Right atrium auricular region (tissue), 2 donors: ENCODE measurements at regions not wholly inside any gene's neighbourhood (a gene's known extent, or its start where the extent isn't known, plus 50 kb on each side); places are given as distances from the start of the nearest gene placed in this dataset.

Source experiments
- DNase-seq: peaks from one replicate; pipeline ENCODE4 v3.0.0-alpha.2; 2019; ENCODE audit warnings: low spot score
- H3K27ac ChIP-seq, 2 donors: fragments of 200-600 bp; sonication (generic); 1 replicate in 1 of 2; 2 replicates in 1 of 2; pipeline ENCODE4 v1.5.1; 2016 to 2019
- H3K27me3 ChIP-seq, 2 donors: fragments of 200-600 bp; sonication (generic); one replicate each; pipeline versions ENCODE4 v1.5.1 to v1.6.0; 2017 to 2019
- H3K36me3 ChIP-seq: fragments of 200-600 bp; sonication (generic); one replicate; pipeline ENCODE4 v1.5.1; 2016
- H3K4me1 ChIP-seq, 2 donors: fragments of 200-600 bp; sonication (generic); one replicate each; pipeline versions ENCODE4 v1.5.1 to v1.6.0; 2017 to 2019
- H3K4me3 ChIP-seq, 2 donors: fragments of 200-600 bp; sonication (generic); 1 replicate in 1 of 2; 2 replicates in 1 of 2; pipeline ENCODE4 v1.5.1; 2017 to 2019; ENCODE audit warnings: mild to moderate bottlenecking in 1 of 2, moderate library complexity in 1 of 2
- H3K9me3 ChIP-seq, 2 donors: fragments of 200-600 bp; sonication (generic); one replicate each; pipeline ENCODE4 v1.5.1; 2019
- CTCF ChIP-seq, 2 donors: fragments of 200-600 bp; sonication (generic); IDR thresholded peaks; one replicate each; pipeline ENCODE4 v1.5.1; 2019; ENCODE audit warnings: antibody characterized with exemption in 2 of 2

DNA sequence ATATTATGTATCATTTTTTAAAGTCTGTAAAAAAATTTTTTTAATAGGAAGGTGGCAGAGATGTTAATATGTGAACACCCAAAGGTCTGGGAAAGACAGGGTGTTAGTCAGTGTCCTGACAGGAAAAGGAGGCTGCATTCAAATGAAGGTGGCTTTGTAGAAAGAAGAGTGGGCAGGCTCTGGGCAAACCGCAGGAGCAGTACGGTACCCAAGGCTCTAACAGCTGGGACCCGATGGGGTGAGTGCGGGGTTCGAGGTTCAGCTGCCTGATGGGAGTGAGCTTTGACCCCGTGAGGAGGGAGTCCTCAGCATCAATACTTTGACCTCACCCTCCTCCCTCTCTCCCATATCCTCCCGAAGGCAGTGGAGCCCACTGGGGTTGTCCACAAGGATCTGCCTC lies 142.5 kb downstream of the C11orf91 start:
- H3K9me3 ChIP-seq, result no peaks in the 10 kb centered on the region
- no peaks in the 10 kb centered on the region for H3K27me3 ChIP-seq
- H3K4me3 ChIP-seq, result no peak overlapping the region
- no peak for DNase-seq
- H3K27ac ChIP-seq, result no peak overlapping the region
- TF ChIP-seq CTCF (IDR thresholded peaks at IDR 0.05), result no peak
- H3K4me1 ChIP-seq, result no peaks in the 10 kb centered on the region
- no peaks in the 10 kb centered on the region for H3K36me3 ChIP-seq

DNA sequence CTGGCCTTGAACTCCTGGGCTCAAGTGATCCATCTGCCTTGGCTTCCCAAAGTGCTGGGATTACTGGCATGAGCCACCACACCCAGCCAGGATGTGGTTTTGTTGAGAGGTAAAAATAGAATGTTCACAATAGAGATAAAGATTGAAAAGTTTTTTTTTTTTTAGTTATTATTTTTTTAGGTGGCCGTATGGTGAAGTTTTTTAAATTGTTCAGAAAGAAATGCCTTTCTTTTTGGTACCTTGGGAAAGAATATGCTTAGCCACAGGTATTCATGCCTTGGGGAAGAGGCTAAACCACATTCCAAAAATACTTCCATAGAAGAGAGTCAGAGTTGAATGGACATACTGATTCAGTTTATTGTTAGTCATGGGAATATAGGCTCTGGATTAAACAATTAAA lies 143.4 kb downstream of the C11orf91 start:
- TF ChIP-seq CTCF (IDR thresholded peaks at IDR 0.05), result no peak
- no peak for DNase-seq
- no peaks in the 10 kb centered on the region for H3K4me1 ChIP-seq
- H3K27ac ChIP-seq, result no peak overlapping the region
- no peaks in the 10 kb centered on the region for H3K36me3 ChIP-seq
- H3K4me3 ChIP-seq, result no peak overlapping the region
- H3K9me3 ChIP-seq, result no peaks in the 10 kb centered on the region
- H3K27me3 ChIP-seq, result no peaks in the 10 kb centered on the region

DNA sequence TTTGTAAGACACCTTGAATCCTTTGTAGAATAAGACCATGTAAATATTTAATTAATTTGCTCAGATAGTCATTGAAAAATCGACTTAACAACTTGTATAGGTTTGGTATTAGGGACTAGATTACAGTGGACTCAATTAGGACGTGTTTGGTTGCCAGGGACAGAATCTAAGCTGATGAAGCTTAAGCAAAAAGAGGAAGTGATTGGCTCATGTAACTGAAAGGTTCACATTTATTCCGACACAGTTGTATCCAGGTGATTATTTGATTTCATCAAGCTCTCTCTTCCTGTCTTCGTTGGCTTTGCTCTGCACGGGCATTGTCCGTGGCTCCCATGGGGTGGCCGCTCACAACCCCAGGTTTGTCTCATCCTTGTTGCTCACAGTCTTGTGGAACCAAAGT lies 146.4 kb downstream of the C11orf91 start:
- H3K27me3 ChIP-seq, result no peaks in the 10 kb centered on the region
- DNase-seq, result no peak
- no peak overlapping the region for H3K27ac ChIP-seq
- H3K4me3 ChIP-seq, result no peak overlapping the region
- no peak for TF ChIP-seq CTCF (IDR thresholded peaks at IDR 0.05)
- H3K36me3 ChIP-seq, result no peaks in the 10 kb centered on the region
- H3K4me1 ChIP-seq, result no peaks in the 10 kb centered on the region
- no peaks in the 10 kb centered on the region for H3K9me3 ChIP-seq

- Histone ChIP-seq H3K27ac (no peak overlapping the region), H3K36me3 (no peaks in the 10 kb centered on the region), H3K9me3 (no peaks in the 10 kb centered on the region), H3K4me3 (no peak overlapping the region), H3K27me3 (no peaks in the 10 kb centered on the region), H3K4me1 (no peaks in the 10 kb centered on the region)
- TF ChIP-seq CTCF (IDR thresholded peaks at IDR 0.05), result no peak
- DNase-seq, result no peak
Measured at GRCh38 chr11:33553486-33553885, 147.1 kb downstream of the C11orf91 start.

- no peak for TF ChIP-seq CTCF (IDR thresholded peaks at IDR 0.05)
Measured at GRCh38 chr11:33552756-33553155, 147.9 kb downstream of the C11orf91 start.

GRCh38 chr11:33551051-33551450 lies 149.6 kb downstream of the C11orf91 start:
- Histone ChIP-seq H3K4me3 (no peak overlapping the region), H3K27ac (no peak overlapping the region), H3K4me1 (no peaks in the 10 kb centered on the region), H3K36me3 (no peaks in the 10 kb centered on the region), H3K9me3 (no peaks in the 10 kb centered on the region), H3K27me3 (no peaks in the 10 kb centered on the region)
- no peak for TF ChIP-seq CTCF (IDR thresholded peaks at IDR 0.05)
- DNase-seq, result no peak

More at GRCh38 chr11:33552756-33553155, 147.9 kb downstream of the C11orf91 start:
- Histone ChIP-seq H3K27ac (no peak overlapping the region), H3K36me3 (no peaks in the 10 kb centered on the region), H3K27me3 (no peaks in the 10 kb centered on the region), H3K4me3 (no peak overlapping the region), H3K4me1 (no peaks in the 10 kb centered on the region), H3K9me3 (no peaks in the 10 kb centered on the region)
- DNase-seq, result no peak
